Keratinocyte (primary cell): ENCODE measurements at regions not wholly inside any gene's neighbourhood (a gene's known extent, or its start where the extent isn't known, plus 50 kb on each side); places are given as distances from the start of the nearest gene placed in this dataset.

Experiments
- DNase-seq: peaks from one replicate; pipeline ENCODE4 v3.0.0-alpha.2; 2011; ENCODE audit warnings: low read depth, missing footprints, low spot score
- FAIRE-seq: peaks from 2 replicates; lab custom pipeline; 2011; peaks lifted over from hg19 to GRCh38; lab: Jason Lieb, UNC
- H2AFZ ChIP-seq: 2 replicates; pipeline ENCODE4 v1.6.0; 2012; ENCODE audit warnings: low read length, control low read depth, inconsistent platforms; ENCODE audit not compliant: control insufficient read depth
- H3K27ac ChIP-seq: 2 replicates; pipeline ENCODE4 v1.5.1; 2011; ENCODE audit warnings: low read length; ENCODE audit not compliant: control insufficient read depth, insufficient read depth
- H3K27me3 ChIP-seq: 3 replicates; pipeline ENCODE4 v1.6.0; 2011; ENCODE audit warnings: low read length; ENCODE audit not compliant: control insufficient read depth, insufficient read depth; ENCODE audit errors: extremely low read depth
- H3K36me3 ChIP-seq, 2 experiments: 2 replicates in 1 of 2; 3 replicates in 1 of 2; pipeline ENCODE4 v1.5.1; 2011; ENCODE audit warnings: low read length in 2 of 2, mild to moderate bottlenecking in 1 of 2; ENCODE audit not compliant: control insufficient read depth in 2 of 2, insufficient read depth in 2 of 2; ENCODE audit errors: extremely low read depth in 1 of 2
- H3K4me1 ChIP-seq: 3 replicates; pipeline ENCODE4 v1.5.1; 2011; ENCODE audit warnings: low read length; ENCODE audit not compliant: control insufficient read depth, insufficient read depth; ENCODE audit errors: extremely low read depth
- H3K4me2 ChIP-seq: 3 replicates; pipeline ENCODE4 v1.6.0; 2011; ENCODE audit warnings: low read depth, low read length; ENCODE audit not compliant: control insufficient read depth, insufficient read depth; ENCODE audit errors: extremely low read depth
- H3K4me3 ChIP-seq, 3 experiments: fragments of 200-600 bp in 1 of 3; sonication (generic) in 1 of 3; 2 replicates in 2 of 3; 3 replicates in 1 of 3; pipeline ENCODE4 v1.5.1; 2011 to 2016; ENCODE audit warnings: low read length in 3 of 3, mild to moderate bottlenecking in 3 of 3, control low read depth in 2 of 3, inconsistent platforms in 1 of 3, low read depth in 1 of 3, mixed read lengths in 1 of 3, mixed run types in 1 of 3, moderate library complexity in 1 of 3; ENCODE audit not compliant: control insufficient read depth in 2 of 3, insufficient read depth in 2 of 3; ENCODE audit errors: extremely low read depth in 1 of 3
- H3K79me2 ChIP-seq: 2 replicates; pipeline ENCODE4 v1.6.0; 2012; ENCODE audit warnings: low read length; ENCODE audit not compliant: control insufficient read depth, insufficient read depth
- H3K9ac ChIP-seq: 3 replicates; pipeline ENCODE4 v1.6.0; 2011; ENCODE audit warnings: low read length; ENCODE audit not compliant: control insufficient read depth, insufficient read depth; ENCODE audit errors: extremely low read depth
- H3K9me1 ChIP-seq: 3 replicates; pipeline ENCODE4 v1.6.0; 2011; ENCODE audit warnings: low read length; ENCODE audit not compliant: control insufficient read depth, insufficient read depth; ENCODE audit errors: extremely low read depth
- H3K9me3 ChIP-seq: 2 replicates; pipeline ENCODE4 v1.5.1; 2012; ENCODE audit warnings: low read depth, low read length; ENCODE audit not compliant: control insufficient read depth
- H4K20me1 ChIP-seq: 3 replicates; pipeline ENCODE4 v1.6.0; 2011; ENCODE audit warnings: low read length; ENCODE audit not compliant: control insufficient read depth, insufficient read depth; ENCODE audit errors: extremely low read depth
- EZH2 ChIP-seq: IDR thresholded peaks from one replicate; pipeline ENCODE4 v1.6.1; 2012; ENCODE audit warnings: inconsistent platforms, mild to moderate bottlenecking, low read length, moderate library complexity
- dilution Hi-C: fragments of 300-500 bp; cut with MboI; formaldehyde crosslinking; loops from one replicate; pipeline ENCODE4 v1.7.0; 2020; ENCODE audit warnings: low sequenced_read_pairs; ENCODE audit not compliant: extremely low pct_ligation_motif_present
- TF ChIP-seq, protein P1 (sequence below), 3 experiments: IDR thresholded peaks in 1 of 3; conservative IDR thresholded peaks in 1 of 3; optimal IDR thresholded peaks in 1 of 3; 2 replicates in 2 of 3; 3 replicates in 1 of 3; pipeline versions ENCODE3 to v1.5.1; 2011; ENCODE audit warnings: low read length in 3 of 3, mild to moderate bottlenecking in 3 of 3, moderate library complexity in 2 of 3, control low read depth in 1 of 3, inconsistent platforms in 1 of 3; ENCODE audit not compliant: insufficient read depth in 2 of 3; ENCODE audit errors: extremely low read depth in 1 of 3

GRCh38 chr4:58644549-58644948, 1534.4 kb upstream of the IGFBP7 start:
- FAIRE-seq (no peak), DNase-seq (no peak)
- peaks cover 3% of the 10 kb centered on the region for H3K9me3 ChIP-seq
- dilution Hi-C loops = no loop called here
- no peaks in the 10 kb centered on the region for H3K4me1 ChIP-seq
- H3K27me3 ChIP-seq = no peaks in the 10 kb centered on the region
- no peak overlapping the region for H2AFZ ChIP-seq
- H3K9me1 ChIP-seq = no peaks in the 10 kb centered on the region
- no peak overlapping the region for H3K4me3 ChIP-seq
- TF ChIP-seq, protein P1, sequence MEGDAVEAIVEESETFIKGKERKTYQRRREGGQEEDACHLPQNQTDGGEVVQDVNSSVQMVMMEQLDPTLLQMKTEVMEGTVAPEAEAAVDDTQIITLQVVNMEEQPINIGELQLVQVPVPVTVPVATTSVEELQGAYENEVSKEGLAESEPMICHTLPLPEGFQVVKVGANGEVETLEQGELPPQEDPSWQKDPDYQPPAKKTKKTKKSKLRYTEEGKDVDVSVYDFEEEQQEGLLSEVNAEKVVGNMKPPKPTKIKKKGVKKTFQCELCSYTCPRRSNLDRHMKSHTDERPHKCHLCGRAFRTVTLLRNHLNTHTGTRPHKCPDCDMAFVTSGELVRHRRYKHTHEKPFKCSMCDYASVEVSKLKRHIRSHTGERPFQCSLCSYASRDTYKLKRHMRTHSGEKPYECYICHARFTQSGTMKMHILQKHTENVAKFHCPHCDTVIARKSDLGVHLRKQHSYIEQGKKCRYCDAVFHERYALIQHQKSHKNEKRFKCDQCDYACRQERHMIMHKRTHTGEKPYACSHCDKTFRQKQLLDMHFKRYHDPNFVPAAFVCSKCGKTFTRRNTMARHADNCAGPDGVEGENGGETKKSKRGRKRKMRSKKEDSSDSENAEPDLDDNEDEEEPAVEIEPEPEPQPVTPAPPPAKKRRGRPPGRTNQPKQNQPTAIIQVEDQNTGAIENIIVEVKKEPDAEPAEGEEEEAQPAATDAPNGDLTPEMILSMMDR (optimal IDR thresholded peaks at IDR 0.05 in 1 of 3, IDR thresholded peaks at IDR 0.05 in 1 of 3, conservative IDR thresholded peaks at IDR 0.05 in 1 of 3; ENCODE audit: extremely low read depth in 1 of 3, insufficient read depth in 2 of 3, low read length in 3 of 3) = no peak
- TF ChIP-seq EZH2 = no peak
- no peaks in the 10 kb centered on the region for H3K36me3 ChIP-seq
- no peak overlapping the region for H3K4me2 ChIP-seq
- no peak overlapping the region for H3K27ac ChIP-seq
- H4K20me1 ChIP-seq = no peaks in the 10 kb centered on the region
- H3K79me2 ChIP-seq = no peaks in the 10 kb centered on the region
- no peak overlapping the region for H3K9ac ChIP-seq

DNA sequence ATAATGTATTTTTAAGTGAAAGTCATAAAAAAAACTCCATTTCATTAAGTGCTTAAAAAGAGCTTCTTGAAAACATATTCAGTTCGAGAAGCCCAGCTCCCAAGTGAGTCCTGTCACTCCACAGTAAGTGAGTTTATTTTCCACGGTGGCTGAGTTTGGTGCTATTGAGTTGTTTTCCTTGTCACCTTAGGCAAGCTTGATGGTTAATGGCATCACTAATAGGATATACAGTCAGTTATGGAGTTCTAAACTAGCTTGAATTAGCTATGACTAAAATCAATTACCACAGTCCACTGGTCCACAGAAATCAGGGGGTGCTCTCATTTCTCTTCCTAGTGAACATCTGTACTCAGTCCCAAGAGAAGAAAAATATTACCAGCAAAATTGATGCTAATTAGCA, 1526.2 kb upstream of the IGFBP7 start:
- H3K9me3 ChIP-seq = no peaks in the 10 kb centered on the region
- no peak overlapping the region for H3K4me2 ChIP-seq
- H3K9ac ChIP-seq = no peak overlapping the region
- DNase-seq = no peak
- no peaks in the 10 kb centered on the region for H3K36me3 ChIP-seq
- no peak for FAIRE-seq
- no peak overlapping the region for H3K4me3 ChIP-seq
- H3K79me2 ChIP-seq = no peaks in the 10 kb centered on the region
- no peaks in the 10 kb centered on the region for H3K9me1 ChIP-seq
- dilution Hi-C loops = no loop called here
- no peak overlapping the region for H3K27ac ChIP-seq
- H2AFZ ChIP-seq = no peak overlapping the region
- no peaks in the 10 kb centered on the region for H3K4me1 ChIP-seq
- H4K20me1 ChIP-seq = no peaks in the 10 kb centered on the region
- TF ChIP-seq, protein P1 (optimal IDR thresholded peaks at IDR 0.05 in 1 of 3, IDR thresholded peaks at IDR 0.05 in 1 of 3, conservative IDR thresholded peaks at IDR 0.05 in 1 of 3; ENCODE audit: extremely low read depth in 1 of 3, insufficient read depth in 2 of 3, low read length in 3 of 3) = no peak
- no peak for TF ChIP-seq EZH2
- no peaks in the 10 kb centered on the region for H3K27me3 ChIP-seq
